GM04504 (cell line): ENCODE measurements at regions not wholly inside any gene's neighbourhood (a gene's known extent, or its start where the extent isn't known, plus 50 kb on each side); places are given as distances from the start of the nearest gene placed in this dataset.

ENCODE experiments used
- DNase-seq: peaks from one replicate; pipeline ENCODE4 v3.0.0-alpha.2; 2012; ENCODE audit warnings: low read depth

DNA sequence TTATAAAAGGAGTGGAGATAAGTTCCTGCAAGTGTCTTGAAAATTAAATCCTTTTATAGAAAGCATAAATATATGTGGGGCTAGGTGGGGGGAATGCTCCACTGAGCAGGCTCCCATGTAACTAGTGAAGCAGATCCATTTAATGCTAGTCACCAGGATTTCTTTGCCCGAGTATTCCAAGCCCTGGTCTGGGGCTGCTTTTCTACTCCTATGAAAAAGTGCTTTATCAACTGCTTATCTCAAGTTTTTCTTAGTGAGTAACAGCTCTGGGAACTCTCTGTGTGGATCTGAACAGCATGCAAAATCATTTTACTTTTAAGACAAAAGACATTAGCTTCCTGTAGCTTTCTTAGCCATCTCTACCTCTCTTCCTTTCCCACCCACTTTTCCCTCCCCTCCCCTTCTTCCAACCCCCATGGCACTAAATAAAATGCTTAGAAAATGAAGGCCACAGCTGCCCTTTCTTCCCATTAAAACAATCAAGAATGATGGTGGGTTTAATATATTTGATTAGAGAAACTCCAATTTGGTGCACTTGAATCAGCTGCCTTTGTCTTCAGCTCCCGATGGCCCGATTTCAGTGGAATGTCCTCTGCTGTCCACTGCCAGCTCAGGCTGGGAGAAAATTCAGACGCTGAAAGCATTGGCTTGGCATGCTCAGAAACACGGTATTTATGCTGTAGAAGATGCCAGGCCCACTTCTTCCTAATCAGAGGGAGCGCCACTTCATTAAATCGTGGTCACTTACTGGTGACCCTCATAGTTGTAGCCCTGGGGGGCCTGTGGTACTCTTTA lies 475.1 kb downstream of the FOXO1 start:
- no peak for DNase-seq

DNA sequence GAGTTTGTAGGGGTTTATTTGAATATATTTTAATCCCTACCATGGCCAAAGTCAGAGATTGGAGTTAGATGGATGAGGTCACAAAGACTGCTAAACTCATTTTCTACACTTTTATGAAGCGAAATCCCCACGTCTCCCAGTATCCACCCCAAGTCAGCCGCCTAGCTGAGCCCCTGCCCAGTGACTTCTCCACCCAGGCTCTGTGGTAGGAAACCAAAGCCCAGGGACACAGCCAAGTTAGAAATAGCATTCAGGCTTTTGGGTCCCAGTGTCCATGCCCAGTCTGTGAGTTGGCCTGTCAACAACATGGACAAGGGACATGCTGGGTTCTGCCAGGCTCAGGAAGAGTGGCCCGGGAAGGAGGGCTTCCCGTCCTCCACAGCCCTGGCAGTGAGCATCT lies 474.0 kb downstream of the FOXO1 start:
- no peak for DNase-seq

DNA sequence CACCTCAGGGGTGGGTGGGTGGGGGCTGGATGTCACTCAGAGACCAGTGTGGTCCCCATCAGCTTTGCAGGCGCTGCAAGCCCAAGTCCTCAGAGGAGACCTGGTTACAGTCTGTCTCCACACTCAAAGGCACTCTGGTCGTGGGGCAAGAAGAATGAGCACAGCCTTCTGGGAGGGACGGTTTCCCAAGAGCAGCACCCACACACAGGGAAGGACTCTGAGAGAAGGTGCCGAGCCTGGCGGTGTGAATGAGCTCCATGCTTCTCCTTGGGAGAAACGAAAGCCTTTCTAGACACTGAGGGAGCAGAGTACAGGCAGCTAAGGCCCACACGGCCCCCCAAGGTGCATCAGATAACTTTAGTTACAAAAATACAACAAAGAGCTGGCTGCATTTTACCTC lies 473.6 kb downstream of the FOXO1 start:
- no peak for DNase-seq

DNA sequence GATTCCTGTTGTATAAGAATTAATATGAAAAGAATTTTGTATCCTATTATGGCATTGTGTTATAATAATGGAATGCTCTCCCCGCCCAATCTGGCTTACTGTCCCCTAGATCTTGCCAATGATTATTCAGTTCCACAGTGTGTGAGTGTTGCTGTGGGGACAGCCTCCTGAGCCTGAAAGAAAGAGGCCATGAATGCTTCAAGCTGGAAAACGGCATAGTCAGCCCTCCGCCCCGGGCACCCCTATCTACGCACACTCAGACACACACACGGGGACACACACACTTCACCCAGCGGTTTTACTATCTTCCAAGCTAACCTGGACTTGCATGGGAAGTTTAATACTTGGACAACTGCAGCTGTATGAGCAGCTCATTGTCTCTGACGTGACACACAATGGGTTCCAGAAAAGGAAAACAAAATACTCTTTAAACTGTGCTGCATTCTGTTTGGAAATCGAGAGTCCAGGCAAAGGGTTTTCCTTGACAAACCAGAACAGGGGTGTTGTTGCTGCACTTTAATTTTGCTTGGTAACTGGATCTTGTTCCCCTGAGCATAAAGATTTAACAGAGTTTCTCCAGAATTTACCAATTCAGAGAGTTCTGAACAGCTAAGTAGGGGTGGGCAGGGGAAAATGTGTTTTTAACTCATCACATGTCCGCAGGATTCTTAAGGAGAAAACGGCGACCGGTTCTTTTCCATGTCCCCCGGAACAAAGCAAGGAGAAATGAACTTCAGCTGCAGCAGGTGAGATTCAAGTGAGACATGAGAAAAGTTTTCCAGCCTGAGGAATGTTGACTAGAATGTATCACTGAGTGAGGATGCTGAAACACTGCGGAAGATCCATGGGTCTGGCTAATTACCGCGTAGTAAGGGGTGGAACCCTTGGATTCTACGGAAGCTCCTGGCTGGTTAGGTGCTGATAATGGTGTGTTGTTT lies 472.9 kb downstream of the FOXO1 start:
- no peak for DNase-seq

DNA sequence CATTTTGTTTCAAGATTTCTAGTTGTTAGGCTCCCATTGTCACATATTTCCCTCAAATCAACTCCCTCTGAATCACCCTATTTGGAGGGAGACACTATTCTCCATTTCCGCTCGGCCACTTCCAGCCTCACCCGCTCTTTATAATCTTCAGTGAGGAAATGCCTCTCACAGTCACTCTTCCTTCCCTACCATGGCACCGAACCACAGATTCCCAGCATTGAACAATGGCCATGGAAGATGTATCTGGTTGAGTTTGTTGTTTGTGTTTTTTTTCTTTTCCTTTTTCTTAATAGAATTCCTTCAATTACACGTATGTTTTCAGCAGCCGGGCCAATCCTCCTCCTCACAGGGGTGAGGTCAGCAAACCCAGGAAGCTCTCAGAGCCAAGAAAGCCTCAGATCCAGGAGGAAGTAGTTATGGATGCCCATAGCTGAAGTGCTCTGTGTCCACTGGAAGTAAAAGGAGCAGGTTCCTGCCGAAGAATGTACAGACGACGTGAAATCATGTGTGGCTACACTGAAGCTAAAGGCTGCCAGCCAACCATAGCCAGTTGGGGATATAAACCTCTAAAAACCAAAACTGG lies 472.1 kb downstream of the FOXO1 start:
- no peak for DNase-seq

DNA sequence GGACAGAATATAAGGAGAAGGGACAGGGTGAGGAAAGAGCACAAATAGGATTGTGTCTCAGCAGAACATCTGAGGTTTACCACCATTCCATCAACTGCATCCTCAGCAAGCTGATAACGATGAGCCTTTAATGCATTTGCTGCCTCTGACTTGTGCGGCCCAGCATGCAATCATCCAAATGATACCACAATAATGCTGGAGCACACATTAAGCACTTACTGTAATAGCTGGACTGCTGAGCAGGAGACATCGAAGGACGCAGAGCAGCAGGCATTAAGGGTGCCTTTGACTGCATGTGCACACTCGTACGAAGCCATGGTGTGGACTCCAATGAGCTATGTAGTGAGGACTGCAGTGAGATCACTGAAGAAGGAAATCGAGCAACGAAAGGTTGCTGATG lies 469.4 kb downstream of the FOXO1 start:
- DNase-seq: no peak

DNA sequence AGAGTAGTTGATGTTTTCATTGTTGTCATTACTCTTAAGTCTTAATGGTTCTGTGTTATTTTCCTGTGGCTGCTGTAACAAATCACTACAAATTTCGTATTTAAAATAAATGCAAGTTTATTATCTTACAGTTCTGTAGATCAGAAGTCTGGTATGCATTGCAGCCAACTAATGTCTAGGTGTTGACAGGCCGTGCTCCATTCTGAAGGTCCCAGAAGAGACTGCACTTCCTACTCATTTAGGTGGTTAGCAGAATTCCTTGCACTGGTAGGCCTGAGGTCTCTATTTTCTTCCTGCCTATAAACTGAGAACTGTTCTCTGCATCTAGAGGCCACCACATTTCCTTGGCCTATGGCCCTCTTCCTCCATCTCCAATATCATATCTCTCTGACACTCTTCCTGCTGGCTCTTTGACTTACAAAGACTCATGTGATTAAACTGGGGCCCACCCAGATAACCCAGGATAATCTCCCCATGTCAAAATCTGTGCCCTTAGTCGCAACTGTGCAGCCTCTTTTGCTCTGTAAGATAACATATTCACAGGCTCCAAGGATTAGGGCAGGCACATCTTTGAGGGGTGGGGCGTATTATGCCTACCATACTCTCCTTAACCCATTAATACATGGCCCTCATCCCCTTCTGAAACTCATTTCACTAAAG lies 468.4 kb downstream of the FOXO1 start:
- no peak for DNase-seq

DNA sequence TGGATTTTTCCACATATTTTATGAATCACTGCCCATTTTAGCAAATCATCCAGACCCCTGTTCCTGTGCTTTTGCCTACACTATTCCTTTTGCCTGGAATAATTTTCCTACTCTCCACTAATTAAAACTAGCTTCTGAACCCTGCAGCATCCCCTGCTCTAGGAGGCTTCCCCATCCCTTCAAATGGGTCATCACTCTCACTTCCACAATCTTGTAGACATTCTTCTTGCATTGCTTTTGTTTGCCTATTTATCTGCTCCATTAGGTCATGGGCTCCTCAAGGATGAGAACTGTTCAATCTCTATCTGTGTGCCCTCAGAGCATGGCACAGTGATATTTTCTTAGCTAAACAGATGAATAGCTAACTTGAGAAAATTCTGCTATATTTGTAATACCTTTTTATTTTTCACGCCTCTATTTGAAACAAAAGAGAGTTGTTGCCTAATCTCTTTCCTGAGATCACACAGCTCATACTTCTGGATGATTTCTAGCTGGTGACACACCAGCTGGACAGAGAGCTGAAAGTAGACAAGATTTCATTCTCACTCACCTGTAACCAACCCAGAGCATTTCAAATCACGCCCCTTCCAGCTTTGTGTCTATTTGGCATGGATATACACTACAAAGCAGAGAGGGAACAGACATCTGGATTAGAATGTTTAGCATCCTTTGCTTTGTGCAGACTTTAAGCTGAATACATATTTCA lies 466.0 kb downstream of the FOXO1 start:
- DNase-seq: no peak

DNA sequence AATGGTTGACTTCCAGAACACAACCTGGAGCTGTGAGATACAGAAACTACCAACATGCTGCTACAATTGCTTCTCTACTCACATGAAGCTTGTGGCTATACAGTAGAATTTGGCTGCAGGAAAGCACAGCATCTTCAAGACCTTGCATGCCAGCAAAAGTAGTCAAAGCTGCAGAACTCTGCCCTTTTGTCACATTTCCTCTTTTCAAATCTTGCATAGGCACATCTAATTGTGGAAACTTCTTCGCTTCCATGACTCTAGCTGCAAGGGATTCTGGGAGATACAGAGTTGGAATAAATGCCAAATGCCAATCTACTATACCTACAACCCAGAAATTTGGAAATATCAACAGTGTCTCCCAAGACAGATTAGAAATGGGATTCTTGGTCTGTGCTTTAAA lies 462.2 kb downstream of the FOXO1 start:
- no peak for DNase-seq

DNA sequence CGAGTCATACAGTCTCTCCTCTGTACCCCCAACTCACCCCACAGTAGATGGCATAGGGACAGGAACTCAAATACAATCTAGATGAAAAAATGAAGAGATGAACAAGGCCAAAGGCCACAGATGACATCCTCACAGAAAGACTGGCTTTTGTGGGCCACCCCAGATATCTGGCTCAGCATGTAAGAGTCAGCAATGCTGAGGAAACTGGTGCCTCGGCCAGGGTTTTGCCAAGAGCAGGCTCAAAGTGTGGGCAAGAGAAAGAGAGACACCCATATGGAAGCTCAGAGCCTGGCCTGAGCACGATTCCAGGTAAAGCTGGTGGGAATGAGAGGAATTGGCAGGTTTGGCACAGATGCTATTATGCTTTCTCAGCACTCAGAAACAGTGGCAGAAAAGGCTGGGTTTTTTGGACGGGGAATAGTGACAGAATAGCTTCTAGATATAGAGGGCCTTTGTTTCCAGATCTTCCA lies 460.6 kb downstream of the FOXO1 start:
- no peak for DNase-seq

DNA sequence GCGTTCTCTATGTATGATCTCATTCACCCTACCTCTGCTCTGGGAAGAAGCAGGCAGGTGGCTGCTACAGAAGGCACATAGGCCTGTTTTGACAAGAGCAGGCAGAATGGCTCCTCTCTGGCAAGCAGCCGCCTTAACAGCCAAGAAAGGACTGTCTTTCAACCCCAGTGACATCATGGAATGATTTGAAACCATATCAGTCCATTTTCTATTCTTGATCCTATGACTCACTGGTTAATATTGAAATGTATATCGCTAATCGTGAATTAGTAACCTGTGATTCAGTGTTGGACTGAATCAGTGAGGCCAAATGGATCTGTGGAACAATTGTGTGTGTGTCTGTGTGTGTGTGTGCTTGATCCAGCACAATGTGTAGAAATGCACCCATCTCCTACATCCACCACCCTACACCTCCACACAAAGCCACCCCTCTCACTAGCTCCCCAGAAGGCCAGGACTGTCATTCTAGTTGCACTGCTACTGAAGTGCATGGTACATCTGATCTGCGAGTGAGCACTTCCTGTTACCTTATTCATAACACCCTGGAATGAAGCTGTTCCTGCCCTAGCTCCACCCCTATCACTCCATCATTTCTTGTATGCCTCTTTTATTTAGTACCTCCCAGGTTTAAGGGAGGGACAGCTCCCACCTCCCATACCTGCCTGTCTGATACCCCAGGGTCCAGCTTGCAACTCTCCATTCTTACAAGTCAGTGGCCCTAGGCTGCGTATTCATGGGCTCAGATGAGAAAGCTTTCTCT lies 460.0 kb downstream of the FOXO1 start:
- no peak for DNase-seq

DNA sequence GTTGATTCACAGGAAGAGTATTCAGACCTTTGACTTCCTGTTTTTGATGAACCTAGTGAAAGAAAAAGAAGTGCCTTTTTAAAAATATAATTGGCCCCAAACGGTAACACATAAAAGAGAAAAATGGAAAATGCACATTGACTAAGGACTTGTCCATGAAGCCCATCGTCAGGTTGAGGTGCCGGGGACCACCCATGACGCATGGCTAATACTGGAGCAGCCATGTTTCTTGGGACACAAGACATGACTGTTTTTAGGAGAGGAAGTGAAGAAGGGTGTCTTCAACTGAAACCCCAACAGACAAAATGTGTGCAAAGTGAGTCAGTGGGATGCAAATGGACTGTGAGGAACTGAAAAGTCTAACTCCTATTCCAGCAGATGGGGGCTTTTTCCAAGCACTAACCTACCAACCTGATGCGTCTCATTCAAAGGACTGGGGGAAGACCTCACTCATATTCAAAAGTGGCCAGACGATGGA lies 459.4 kb downstream of the FOXO1 start:
- no peak for DNase-seq

DNA sequence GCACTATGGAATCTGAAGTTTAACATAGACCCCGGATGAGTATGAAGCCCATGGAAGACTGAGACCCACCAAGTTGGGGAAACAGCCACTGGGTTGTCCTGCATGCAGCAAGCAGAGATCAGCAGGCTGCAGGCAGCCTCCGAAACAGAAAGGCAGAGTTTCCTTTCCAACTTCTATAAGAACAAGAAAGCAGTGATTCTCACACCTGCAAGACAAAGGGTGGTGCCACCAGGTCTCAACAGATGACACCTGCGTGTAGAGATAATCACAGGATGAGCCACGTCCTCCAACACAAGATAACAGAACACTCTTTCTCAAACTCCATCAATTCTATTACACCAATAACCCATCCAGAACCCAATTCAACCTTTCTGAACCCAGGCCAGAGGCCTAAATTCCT lies 457.9 kb downstream of the FOXO1 start:
- no peak for DNase-seq

DNA sequence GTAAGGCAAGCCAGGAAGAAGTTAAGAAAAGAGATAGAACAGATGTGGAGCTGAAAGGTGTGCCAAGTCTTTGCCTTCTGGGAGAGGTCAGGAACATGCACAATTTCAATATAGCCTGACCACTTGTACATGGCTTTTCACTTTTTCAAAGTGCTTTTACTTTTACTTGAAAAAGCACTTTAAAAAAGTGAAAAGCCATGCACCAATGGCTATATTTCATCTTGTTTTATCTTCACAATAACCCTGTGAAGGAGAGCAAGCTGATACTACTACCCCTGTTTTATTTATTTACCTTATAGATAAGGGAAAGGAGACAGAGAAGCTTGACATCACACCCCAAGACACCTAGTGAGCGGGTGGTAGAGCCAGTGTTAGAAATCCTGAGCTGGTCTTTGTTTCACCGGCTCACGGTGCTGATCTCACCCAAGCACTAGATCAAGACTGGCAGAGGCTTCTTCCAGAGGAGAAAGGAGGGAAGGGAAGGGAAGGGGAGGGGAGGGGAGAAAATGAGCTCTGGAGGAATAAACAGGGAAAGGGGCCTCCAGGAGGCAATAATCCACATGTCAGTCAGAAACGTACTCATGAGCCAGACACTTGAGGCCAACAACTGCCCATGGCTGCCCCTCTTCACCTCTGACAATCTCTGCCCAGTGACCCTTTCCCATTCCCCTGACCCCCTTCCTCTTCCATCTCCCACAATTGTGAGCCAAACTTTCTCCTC lies 455.4 kb downstream of the FOXO1 start:
- DNase-seq: no peak

DNA sequence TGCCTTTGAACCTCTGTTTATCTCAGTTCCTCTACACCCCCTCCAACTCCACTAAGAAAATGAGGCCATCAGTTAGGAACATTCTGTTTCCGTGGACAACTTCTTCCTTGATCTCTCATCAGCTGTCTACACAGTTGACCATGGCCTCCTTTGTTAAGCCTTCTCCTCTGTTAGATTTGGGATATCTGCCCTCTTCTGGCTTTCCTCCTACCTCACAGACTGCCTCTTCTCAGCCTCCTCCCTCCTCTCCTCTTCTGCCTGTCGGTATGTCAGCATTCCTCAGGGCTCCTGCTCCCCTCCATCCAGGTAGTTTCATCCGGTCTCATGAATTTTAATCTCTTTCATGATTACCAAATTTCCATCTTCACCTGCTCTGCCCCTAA lies 454.9 kb downstream of the FOXO1 start:
- DNase-seq: no peak

DNA sequence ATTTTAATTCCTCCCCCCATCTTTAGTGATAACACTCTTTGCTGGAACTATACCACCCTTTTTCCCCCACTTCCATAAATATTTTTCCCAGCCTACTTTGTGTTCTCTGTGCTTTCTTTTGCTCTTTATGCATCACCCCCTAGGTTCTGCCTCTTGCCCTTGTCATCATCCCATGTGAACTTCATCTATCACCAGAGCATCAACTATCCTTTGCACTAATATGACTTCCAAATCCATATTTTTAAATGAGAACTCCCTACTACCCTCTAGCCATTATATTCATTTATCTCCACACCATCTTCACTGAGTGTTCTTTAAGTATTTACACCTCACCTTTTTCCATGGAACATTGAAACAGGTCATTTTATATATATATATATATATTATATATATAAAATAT lies 452.7 kb downstream of the FOXO1 start:
- no peak for DNase-seq

DNA sequence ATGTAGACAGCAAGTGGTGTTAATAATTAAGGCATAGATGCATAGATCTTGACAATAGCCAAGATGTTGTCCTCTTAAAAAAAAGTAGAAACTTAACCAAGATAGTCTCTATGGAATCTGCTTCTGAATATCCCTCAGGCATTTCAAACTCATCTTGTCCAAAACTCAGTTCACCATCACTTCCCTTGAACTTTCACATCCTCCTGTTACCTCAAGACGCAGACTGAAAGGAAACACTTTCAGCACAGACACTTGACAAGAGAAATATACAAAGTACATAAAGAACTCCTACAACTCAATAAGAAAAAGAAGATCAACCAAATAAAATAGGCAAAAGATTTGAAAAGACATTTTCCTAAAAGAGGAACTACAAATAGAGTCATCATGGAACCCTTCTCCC lies 451.1 kb downstream of the FOXO1 start:
- DNase-seq: no peak

DNA sequence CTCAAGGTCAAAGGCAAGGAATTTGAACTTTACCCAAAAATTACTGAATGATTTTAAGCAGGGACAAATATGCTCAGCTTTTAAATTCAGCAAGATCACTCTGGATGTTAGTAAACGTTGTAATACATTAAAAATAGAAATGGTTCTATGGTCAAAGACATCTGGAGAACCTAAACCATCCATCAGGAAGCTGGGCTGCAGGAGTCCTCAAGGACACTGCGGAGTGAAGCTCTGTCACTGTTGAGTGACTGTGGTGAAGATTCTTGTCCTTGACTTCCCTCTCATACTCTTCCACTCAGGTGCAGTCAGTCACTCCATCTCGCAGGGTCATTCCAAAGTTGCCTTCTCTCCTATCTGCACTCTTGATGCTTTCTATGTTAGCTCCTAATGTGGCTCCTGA lies 450.7 kb downstream of the FOXO1 start:
- DNase-seq: no peak

DNA sequence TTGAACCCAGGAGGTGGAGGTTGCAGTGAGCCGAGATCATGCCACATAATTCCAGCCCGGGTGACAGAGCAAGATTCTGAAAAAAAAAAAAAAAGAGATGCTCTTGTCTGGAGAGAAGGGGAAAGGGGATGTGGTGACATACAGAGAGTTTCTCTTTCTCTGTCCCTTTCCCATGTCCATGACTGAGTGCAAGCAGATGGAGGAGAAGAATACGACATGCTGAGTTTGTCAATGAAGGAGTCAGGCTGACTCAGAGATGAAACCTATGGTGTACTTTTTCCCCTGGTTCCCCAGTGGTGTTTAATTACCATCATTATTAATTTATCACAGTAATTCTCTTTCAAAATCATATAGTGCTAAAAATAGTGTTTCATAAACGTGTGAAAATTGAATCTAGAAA lies 448.8 kb downstream of the FOXO1 start:
- DNase-seq: no peak

DNA sequence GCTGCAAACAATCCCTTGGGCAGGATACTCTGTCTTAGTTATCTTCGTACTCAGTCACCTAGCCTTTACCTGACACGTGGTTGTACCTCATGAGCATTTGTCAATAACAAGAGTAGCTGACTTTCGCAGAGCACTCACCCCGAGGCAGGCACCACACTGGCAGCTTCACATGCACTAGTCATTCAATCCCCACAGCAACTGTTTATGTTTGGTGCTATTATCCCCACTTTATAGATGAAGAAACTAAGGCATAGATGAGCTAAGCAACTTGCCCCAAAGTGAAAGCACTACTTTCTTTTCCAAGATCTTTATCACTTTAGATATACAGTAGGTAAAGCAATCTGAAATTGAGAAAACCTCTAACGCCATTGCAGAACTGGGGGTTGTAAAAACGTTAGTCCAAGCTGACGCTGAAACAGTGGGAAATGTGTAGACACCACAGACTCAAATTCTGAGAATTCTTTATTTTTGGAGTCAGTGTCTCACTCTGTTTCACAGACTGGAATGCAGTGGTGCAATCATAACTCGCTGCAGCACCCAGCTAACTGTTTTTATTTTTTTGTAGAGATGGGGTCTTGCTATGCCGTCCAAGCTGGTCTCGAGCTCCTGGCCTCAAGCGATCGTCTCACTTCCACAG lies 446.0 kb downstream of the FOXO1 start:
- DNase-seq: no peak
